GM19467 (cell line): ENCODE measurements at regions not wholly inside any gene's neighbourhood (a gene's known extent, or its start where the extent isn't known, plus 50 kb on each side); places are given as distances from the start of the nearest gene placed in this dataset.

Experiments used
- ATAC-seq: cut with Tn5 transposase; IDR thresholded peaks from one replicate; pipeline ENCODE4 v1.9.1; 2021; ENCODE audit warnings: mild to moderate bottlenecking, moderate library complexity; ENCODE audit not compliant: unreplicated experiment

DNA sequence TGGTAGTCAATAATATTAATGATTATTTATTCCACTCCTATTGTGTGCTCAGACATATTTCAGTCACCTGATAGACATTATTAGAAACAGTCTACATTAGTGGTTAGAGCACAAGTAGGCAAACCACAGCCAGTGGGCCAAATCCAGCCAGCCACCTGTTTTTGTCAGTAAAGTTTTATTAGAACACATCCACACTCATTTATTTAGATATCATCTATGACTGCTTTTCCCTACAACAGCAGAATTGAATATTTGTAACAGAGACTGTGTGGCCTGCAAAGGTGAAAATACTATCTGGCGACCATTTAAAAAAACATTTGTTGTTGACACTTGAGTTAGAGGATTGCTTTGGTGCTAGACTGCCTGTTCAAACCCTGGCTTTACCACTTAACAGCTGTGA, 220.0 kb upstream of the ZFP64 start:
- ATAC-seq: no peak

DNA sequence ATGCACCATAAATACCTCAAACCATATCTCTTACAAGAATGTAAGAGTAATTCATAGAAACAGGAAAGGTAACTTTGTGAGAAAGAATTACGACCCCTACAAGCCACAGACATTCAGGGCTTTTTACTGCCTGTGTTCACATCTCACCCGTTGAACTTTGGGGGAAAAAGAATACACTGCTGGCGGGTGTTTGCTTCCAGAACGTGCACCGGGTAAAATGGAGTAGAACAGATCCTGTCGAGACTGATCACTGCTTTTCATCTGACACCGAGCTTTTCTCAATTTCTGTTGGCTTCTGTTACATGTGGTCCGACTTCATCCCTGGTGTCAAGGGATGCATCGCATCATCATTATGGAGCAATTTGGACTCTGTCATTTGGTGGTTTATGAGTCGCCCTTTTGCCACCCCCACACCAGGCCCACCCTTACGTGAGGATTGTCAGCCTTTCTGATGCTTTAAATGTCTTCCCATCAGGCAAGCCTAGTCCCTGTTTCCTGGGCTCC, 219.2 kb upstream of the ZFP64 start:
- ATAC-seq: no peak

DNA sequence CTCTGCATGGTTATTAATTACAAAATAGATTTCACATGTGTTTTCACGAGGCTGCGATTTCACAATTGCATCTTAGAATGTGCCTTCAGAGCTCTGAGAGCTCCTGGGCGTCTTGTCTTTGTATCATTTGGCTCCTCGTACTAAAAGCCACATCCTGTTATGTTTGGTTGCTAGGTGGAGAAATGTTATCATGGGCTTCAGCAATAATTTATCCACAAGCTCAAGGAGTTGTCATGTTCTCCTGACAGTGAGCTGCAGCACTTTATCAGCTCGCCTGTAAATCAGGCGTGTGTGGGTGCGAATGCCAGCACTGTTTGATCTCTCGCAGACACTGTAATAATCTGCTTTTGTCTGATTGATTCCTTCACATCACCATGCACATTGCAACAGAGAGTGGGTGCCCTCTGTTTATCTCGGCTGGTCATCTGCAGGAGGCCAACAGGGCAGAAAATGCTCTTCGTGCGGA, 218.6 kb upstream of the ZFP64 start:
- no peak for ATAC-seq

DNA sequence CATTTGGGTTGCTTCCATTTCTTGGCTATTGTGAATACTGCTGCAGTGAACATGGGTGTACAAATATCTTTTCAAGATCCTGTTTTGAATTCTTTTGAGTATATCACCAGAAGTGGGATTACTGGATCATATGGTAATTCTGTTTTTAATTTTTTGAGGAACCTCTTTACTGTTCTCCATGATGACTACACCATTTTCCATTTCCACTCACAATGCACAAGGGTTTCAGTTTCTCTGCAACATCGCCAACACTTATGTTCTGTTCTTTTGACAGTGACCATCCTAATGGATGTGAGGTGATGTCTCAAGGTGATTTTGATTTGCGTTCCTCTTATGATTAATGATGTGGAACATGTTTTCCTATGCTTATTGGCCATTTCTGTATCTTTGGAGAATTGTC, 214.4 kb upstream of the ZFP64 start:
- ATAC-seq: no peak

DNA sequence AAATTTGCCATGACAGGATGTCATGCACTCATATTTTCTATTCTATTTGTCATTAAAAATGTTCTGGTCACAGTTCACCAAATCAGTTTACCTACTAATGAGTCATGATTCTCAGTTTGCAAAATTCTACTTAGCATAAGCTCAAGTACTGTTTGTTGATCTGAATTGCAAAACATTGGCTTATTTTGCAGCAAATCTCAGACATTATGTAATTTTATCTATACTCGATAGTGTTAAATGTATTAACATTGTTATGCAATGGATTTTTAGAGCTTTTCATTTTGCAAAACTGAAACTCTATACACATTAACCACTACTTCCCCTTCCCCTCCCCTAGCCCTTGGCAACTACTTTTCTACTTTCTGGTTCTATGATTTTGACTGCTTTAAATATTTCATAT, 213.8 kb upstream of the ZFP64 start:
- peak; percentile 66 for ATAC-seq

DNA sequence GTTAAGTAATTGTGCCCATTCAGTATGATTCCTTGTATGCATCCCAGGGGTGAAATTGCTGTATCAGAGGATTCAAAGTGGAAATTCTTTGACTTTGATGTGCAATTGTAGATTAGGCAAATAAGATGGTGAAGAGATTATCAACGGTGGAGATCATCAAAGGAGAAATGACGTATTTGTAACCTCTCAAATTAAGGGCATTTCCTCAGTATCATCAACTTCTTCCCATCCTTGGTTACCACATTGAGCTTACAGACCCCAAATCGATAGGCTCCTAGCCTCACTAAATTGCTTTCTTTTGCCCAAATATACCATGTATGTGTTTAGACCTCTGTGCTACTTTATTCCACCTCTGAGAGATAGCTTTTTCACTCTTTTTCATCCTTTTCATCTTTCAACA, 213.1 kb upstream of the ZFP64 start:
- ATAC-seq: no peak

DNA sequence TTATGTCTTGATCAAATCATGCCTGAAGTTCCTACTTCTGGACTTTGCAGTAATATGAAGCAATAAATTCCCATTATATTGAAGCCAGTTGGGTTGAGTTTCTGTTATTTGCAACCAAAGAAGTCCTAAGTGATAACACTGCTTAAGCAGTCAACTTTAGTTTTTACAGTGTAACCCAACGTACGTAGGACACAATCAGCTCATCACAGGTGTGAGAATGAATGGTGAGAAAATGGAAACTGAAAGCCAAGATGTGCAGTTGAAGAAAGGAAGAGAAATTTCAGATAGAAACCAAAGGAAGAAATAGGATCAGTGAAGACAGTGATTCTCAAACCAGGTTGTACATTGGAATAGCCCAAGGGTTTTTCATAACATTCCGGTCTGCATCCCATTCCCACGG, 211.4 kb upstream of the ZFP64 start:
- ATAC-seq: no peak

DNA sequence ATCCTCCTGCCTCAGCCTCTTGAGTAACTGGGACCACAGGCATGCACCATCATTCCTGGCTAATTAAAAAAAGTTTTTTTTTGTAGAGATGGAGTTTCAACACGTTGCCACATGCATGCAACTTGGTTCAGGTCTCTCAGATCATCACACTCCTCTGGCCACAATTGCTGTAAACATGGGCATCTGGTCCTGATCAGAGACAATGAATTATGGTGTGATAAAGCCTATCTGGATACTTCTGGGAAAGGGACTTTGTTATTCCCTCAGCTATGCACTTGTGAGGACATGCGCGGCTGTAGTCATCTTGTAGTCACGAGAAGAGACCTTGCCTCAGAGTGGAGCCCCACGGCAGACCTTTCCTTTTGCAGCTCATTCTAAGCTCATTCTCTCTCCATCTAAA, 210.9 kb upstream of the ZFP64 start:
- ATAC-seq: no peak

DNA sequence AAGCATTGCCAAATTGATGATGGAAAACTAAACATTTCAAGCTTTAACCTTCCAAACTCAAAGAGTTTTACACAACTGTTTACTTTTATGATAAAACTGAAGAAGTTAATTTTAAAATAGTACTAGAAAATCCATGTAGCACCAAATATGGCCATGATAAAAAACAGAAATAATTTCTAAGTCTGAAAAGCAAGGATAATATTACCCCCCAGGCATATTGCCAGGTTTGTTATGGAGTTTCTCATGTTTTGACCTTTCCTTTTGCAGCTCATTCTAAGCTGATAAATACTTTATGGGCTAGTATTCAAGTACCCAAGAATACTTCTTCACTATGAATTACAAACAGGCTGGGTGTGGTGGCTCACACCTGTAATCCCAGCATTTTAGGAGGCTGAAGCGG, 209.9 kb upstream of the ZFP64 start:
- no peak for ATAC-seq

DNA sequence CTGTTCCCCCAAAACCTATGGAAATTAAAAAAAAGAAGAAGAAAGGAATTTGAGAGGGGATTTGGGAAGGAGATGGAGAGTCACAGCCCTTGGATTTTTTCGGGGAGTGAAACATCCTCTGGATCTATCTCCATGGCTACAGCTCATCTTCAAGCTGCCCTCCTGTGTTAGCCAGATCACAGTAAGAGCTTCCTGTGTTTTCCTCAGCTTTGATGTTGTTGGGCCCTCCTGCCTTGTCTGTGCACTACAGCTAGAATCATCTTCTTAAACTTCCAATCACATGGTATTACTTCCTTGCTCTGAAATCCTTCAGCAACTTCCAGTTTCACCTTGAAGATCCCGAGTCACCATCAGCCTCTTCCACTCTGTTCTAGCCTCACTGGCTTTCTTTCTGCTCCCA, 207.8 kb upstream of the ZFP64 start:
- ATAC-seq: no peak

DNA sequence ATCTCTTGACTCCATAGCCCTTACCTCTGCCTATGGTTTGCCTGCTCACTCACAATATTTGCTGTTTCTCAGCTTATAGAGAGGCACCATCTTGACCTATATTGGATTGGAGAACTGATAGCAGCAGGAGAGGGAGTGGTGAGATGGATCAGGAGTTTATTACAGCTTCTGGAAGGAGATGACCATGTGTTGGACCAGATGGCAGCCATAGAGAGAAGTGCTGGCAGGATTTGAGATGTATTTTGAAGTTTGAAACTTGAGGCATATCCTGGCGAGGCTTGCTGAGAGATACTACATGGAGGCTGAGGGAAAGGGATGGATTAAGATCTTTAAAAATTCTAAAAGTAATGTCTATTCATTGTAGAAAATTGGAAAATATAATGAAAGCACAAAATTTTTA, 198.0 kb upstream of the ZFP64 start:
- no peak for ATAC-seq

DNA sequence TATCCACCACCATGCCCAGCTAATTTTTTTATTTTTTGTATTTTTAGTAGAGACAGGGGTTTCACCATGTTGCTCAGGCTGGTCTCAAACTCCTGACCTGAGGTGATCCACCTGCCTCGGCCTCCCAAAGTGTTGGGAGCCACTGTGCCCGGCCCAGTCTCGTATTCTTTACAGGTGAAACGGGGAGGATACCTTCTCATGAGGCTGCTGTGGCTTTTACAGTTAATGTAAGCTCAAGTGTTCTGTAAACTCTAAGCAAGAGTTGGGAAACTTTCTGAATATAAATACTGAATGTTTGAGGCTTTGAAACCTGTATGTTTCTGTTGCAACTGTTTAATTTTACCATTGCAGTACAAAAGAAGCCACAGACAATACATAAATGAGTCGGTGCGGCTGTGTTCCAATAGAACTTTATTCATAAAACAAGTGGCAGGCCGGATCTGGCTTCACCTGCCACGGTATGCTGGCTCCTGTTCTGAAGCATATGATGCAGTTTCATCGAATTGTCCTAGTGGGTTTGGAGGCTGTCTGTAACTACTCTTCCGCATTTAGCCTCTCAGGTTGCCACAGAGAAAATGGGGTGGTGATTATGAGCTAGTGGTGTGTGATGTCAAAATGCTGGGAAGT, 192.5 kb upstream of the ZFP64 start:
- no peak for ATAC-seq

DNA sequence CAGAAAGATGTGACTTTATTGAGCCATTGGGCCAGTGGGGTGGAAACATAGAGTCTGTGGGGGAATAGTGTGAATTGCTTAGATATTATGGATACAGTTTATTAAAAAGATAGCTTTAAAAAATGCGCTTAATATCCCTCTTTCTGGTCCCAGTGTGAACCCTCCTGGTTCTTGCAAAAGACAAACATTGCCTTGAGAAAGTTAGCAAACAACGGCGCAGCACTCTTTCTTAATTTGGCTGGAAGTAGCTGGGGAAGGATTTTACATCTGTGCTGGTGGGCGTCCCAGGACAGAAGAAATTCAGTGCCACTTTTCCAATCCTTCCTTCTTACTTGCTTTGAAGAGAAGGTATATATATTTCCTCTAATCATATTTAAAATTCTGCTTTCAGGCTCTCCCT, 191.4 kb upstream of the ZFP64 start:
- no peak for ATAC-seq

DNA sequence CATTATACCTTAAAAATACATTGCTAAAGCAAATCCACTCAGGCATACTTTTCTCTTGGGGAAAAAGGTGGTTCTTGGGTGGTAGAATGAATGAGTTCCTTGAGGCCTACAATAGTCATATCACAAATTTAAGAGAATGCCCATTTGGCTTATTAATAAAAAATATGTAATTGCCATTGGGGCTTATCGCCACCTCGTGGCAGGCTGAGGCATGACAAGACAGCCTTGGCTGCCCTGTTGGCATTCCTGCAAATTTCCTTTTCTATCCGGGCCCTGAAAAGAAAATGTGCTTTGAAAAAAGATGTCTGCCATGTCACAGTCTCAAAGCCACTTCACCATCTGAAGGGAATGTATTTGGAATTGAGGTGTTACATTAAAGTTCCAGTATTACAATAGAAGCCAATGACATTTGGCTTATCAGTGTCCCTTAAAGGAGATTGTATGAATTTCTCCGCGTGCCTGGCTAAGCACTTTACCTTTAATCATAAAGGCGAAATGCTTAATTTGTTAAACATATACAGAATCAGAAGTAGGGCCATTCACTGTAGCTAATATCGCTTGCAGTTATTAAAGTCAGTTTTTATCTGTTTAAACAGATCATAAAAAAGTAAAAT, 188.3 kb upstream of the ZFP64 start:
- ATAC-seq: no peak

DNA sequence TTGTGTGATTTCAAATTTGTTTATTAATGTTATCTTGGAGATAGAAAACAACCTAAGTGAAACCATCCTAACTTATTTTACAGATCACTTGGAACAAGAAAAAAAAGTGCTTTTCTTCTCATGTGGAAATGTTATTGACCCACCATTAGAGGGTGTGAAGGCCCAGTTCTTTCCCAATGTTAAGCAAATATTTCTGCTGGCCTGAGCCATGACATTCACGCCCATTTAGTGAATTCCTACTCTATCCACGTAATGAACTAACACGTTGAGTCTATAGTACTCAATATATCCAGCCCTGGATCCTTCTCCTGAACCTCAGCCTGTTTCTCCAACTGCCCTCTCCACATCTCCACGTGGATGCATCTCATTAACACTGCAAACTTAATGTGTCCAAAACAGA, 180.6 kb upstream of the ZFP64 start:
- ATAC-seq: no peak

DNA sequence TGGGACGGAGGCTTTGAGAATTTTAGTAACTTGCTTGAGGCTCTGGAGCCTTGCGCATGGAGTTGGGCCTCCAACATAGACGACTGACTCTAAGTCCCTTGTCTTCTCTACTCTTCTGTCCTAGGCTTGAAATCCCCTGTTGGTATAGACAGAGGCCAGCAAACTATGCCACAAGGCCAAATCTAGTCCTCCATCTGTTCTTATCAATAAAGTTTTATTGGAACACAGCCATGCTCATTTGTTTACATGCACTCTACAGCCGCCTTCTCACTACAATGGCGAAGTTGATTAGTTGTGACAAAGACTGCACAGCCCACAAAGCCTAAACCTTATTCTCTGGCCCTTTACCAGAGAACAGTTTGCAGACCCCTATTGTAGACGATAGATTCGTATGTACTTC, 174.1 kb upstream of the ZFP64 start:
- no peak for ATAC-seq

DNA sequence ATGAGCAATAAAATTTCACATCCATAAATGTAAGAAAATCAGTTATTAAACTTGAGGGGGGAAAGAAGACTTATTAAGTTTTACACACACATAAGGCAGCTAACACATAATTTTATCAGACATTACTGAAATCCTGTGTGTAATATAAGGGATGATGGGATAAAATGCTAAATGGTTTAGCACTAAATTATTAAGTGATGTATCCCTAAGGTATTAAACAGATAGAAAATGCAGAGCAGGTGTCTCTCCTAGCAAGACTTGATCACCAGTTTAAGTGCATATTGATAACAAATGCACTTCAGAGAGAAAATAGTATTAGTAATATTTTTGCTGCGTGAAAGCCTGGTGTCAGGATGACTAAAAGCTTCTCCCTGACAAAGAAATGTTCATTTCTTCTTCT, 172.8 kb upstream of the ZFP64 start:
- ATAC-seq: no peak

DNA sequence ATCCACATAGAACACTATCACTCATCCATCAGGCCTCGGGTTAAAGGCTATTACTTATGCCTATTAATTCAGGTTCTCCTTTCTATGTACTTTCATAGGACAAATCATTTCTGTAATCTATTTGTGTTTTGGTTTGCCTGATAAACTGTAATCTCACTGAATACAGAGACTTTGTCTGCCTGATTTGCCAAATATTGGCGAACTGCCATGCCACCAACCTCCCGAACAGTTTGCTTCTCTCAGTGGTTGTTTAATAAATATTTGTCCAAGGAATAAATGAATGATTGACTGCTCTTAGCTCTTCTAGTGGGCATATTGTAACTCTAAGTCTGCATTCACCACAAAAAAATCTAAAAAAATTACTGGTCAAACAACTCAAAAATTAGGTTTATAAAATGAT, 170.1 kb upstream of the ZFP64 start:
- ATAC-seq: no peak

DNA sequence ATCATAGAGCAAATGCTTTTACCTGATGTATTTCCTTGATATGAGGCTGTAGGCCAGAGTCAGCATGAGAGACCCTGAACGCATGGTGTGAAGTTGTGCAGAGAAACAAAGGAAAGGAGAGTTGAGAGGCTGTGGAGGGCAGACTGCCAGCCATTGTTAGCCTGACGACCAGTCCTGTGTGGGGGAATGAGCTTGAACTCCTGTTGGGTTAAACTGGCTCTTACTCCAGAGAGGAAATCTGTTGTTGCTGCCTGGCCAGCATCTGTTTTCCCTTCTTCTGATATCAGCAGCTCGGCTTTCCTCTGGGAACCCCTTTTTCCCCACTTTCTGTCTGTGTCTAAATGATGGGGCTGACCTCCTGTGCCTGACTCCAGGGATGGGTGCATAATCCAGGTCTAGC, 158.2 kb upstream of the ZFP64 start:
- ATAC-seq: no peak

DNA sequence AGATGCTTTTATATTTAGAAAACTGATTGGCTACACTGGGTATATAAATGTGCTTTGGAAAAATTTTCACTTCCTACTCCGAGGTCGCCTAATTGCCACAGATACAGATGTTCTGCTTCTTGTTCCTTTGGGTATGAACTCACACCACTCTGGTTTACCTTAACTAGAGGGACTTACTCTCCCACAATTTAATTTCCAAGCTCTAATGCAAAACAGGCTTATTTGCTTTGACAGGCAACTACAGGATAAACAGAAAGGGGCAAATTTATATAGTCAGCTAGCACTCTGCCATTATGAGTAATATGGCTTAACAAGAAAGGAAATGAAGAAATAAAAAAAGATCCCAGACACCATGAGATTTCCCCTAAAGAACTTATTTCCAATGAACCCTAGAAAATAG, 156.9 kb upstream of the ZFP64 start:
- no peak for ATAC-seq

DNA sequence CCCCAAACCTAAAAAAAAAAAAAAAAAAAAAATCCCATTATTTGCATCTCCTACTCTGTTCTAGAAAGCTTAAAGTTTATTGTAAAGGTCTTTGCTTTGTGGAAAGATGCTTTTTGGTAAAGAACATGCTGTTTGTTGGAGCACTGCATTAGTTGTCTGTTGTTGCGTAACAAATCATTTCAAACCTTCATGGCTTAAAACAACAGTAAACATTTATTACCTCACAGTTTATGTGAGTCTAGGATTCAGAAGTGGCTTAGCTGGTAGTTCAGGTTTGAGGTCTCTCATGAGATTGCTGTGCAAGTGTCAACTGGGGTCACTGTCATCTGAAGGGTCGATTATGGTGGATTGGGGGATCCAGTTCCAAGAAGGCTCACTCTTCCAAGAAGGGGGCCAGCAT, 155.2 kb upstream of the ZFP64 start:
- no peak for ATAC-seq

DNA sequence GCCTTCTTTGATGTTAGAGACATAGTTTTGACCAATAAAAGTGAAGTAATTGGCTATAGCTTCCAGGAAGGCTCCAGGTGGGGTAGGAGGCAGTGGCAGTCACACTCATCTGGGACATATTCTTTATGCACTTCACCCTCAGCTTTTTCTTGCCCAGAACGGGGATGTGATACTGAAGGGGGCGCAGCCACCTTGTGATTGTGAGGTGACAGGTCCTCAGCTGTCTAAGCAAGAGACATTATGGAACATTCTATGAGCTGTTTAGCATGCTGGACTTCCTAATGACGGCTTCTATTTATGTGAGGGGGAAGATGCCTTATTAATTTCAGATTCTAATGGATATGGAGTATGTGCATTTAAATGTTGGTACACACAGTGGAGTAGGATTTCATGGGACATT, 151.3 kb upstream of the ZFP64 start:
- no peak for ATAC-seq

DNA sequence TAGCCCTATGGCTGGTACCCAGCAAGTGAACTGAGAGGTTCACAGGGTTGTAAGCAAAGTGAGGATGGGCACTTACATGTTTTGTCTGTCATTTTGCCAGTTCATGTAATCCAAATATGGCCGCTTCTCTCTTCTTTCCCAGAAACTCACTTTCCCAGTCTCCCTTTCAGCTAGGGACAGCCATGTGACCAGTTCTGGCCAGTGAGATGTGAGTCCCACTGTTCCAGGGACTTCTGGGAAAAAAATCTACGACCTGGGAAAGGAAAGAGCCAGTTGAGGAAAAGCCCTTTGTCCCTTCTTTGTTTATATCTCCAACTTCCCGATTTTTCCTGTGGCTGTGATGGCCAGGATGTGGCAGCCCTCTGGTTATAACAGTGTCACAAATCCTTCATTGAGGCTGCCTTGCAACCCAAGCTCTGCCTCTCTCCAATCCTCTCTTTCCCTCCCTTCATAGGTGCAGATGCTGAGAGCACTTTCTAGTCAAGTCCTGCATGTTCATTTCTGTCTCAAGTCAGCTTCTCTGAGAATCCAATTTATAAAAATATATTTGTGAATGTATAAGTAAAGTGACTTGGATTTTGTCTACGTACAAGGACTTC, 148.6 kb upstream of the ZFP64 start:
- ATAC-seq: no peak
